ENCODE measurements at regions not wholly inside any gene's neighbourhood (a gene's known extent, or its start where the extent isn't known, plus 50 kb on each side); places are given as distances from the start of the nearest gene placed in this dataset.
"Not testable (repeated sequence)": the region's sequence is repeated elsewhere in the genome, so short reads cannot be mapped to it uniquely, and the experiment has no call there.

- H2AFZ ChIP-seq (ENCODE audit: low read length, unreplicated experiment) = no peak overlapping the region
- no peaks in the 10 kb centered on the region for H3K79me2 ChIP-seq (ENCODE audit: control insufficient read depth, insufficient read depth, low read length, unreplicated experiment)
- H3K27me3 ChIP-seq (ENCODE audit: insufficient read depth, low read length) = no peaks in the 10 kb centered on the region; the same call in 1 of the 2 replicates
- no peaks in the 10 kb centered on the region for H3K36me3 ChIP-seq (ENCODE audit: insufficient read depth, low read length)
- no peaks in the 10 kb centered on the region for H3K4me1 ChIP-seq (ENCODE audit: control insufficient read depth, insufficient read depth, low read length, unreplicated experiment)
- no peak overlapping the region for H3K4me3 ChIP-seq (ENCODE audit: low read depth, low read length)
- H3K27ac ChIP-seq (ENCODE audit: low read depth, low read length) = no peak overlapping the region
Observed at GRCh38 chr5:13212886-13213285, 731.6 kb downstream of the DNAH5 start.

GRCh38 chr5:13211064-13211463 lies 733.4 kb downstream of the DNAH5 start:
- H3K79me2 ChIP-seq (ENCODE audit: control insufficient read depth, insufficient read depth, low read length, unreplicated experiment) = no peaks in the 10 kb centered on the region
- H3K27me3 ChIP-seq (ENCODE audit: insufficient read depth, low read length) = no peaks in the 10 kb centered on the region; the same call in 1 of the 2 replicates
- H3K4me3 ChIP-seq (ENCODE audit: low read depth, low read length) = no peak overlapping the region
- no peak overlapping the region for H3K27ac ChIP-seq (ENCODE audit: low read depth, low read length)
- no peaks in the 10 kb centered on the region for H3K36me3 ChIP-seq (ENCODE audit: insufficient read depth, low read length)
- H2AFZ ChIP-seq (ENCODE audit: low read length, unreplicated experiment) = no peak overlapping the region
- no peaks in the 10 kb centered on the region for H3K4me1 ChIP-seq (ENCODE audit: control insufficient read depth, insufficient read depth, low read length, unreplicated experiment)

GRCh38 chr5:13207112-13207511 lies 737.4 kb downstream of the DNAH5 start:
- H3K27ac ChIP-seq (ENCODE audit: low read depth, low read length) = no peak overlapping the region
- no peaks in the 10 kb centered on the region for H3K79me2 ChIP-seq (ENCODE audit: control insufficient read depth, insufficient read depth, low read length, unreplicated experiment)
- H3K4me3 ChIP-seq (ENCODE audit: low read depth, low read length) = no peak overlapping the region
- no peak overlapping the region for H2AFZ ChIP-seq (ENCODE audit: low read length, unreplicated experiment)
- no peaks in the 10 kb centered on the region for H3K27me3 ChIP-seq (ENCODE audit: insufficient read depth, low read length)
- no peaks in the 10 kb centered on the region for H3K36me3 ChIP-seq (ENCODE audit: insufficient read depth, low read length)
- H3K4me1 ChIP-seq (ENCODE audit: control insufficient read depth, insufficient read depth, low read length, unreplicated experiment) = no peaks in the 10 kb centered on the region

GRCh38 chr5:13201022-13201421 lies 743.5 kb downstream of the DNAH5 start:
- H3K4me1 ChIP-seq (ENCODE audit: control insufficient read depth, insufficient read depth, low read length, unreplicated experiment) = no peaks in the 10 kb centered on the region
- H3K79me2 ChIP-seq (ENCODE audit: control insufficient read depth, insufficient read depth, low read length, unreplicated experiment) = no peaks in the 10 kb centered on the region
- no peak overlapping the region for H3K4me3 ChIP-seq (ENCODE audit: low read depth, low read length)
- no peak overlapping the region for H2AFZ ChIP-seq (ENCODE audit: low read length, unreplicated experiment)
- H3K27me3 ChIP-seq (ENCODE audit: insufficient read depth, low read length) = no peaks in the 10 kb centered on the region
- no peak overlapping the region for H3K27ac ChIP-seq (ENCODE audit: low read depth, low read length)
- H3K36me3 ChIP-seq (ENCODE audit: insufficient read depth, low read length) = no peaks in the 10 kb centered on the region

- not testable (repeated sequence) for H3K27ac ChIP-seq (ENCODE audit: low read depth, low read length); H3K36me3 ChIP-seq (ENCODE audit: insufficient read depth, low read length); H3K4me1 ChIP-seq (ENCODE audit: control insufficient read depth, insufficient read depth, low read length, unreplicated experiment); H3K79me2 ChIP-seq (ENCODE audit: control insufficient read depth, insufficient read depth, low read length, unreplicated experiment); H3K4me3 ChIP-seq (ENCODE audit: low read depth, low read length); H3K27me3 ChIP-seq (ENCODE audit: insufficient read depth, low read length); H2AFZ ChIP-seq (ENCODE audit: low read length, unreplicated experiment)
Observed at GRCh38 chr5:13198226-13198625, 746.3 kb downstream of the DNAH5 start.

- no peaks in the 10 kb centered on the region for H3K27me3 ChIP-seq (ENCODE audit: insufficient read depth, low read length)
- H3K4me3 ChIP-seq (ENCODE audit: low read depth, low read length) = no peak overlapping the region
- H3K79me2 ChIP-seq (ENCODE audit: control insufficient read depth, insufficient read depth, low read length, unreplicated experiment) = no peaks in the 10 kb centered on the region
- no peak overlapping the region for H3K27ac ChIP-seq (ENCODE audit: low read depth, low read length)
- H2AFZ ChIP-seq (ENCODE audit: low read length, unreplicated experiment) = no peak overlapping the region
- H3K4me1 ChIP-seq (ENCODE audit: control insufficient read depth, insufficient read depth, low read length, unreplicated experiment) = no peaks in the 10 kb centered on the region
- no peaks in the 10 kb centered on the region for H3K36me3 ChIP-seq (ENCODE audit: insufficient read depth, low read length)
Observed at GRCh38 chr5:13189532-13189931, 755.0 kb downstream of the DNAH5 start.

- Histone ChIP-seq H3K4me3 (ENCODE audit: low read depth, low read length) (no peak overlapping the region), H3K27ac (ENCODE audit: low read depth, low read length) (no peak overlapping the region)
Observed at GRCh38 chr5:13188371-13188770, 756.1 kb downstream of the DNAH5 start.

GRCh38 chr5:13187186-13187585 lies 757.3 kb downstream of the DNAH5 start:
- Histone ChIP-seq H3K27ac (ENCODE audit: low read depth, low read length) (no peak overlapping the region), H3K4me1 (ENCODE audit: control insufficient read depth, insufficient read depth, low read length, unreplicated experiment) (no peaks in the 10 kb centered on the region), H2AFZ (ENCODE audit: low read length, unreplicated experiment) (no peak overlapping the region), H3K4me3 (ENCODE audit: low read depth, low read length) (no peak overlapping the region), H3K27me3 (ENCODE audit: insufficient read depth, low read length) (no peaks in the 10 kb centered on the region), H3K36me3 (ENCODE audit: insufficient read depth, low read length) (no peaks in the 10 kb centered on the region), H3K79me2 (ENCODE audit: control insufficient read depth, insufficient read depth, low read length, unreplicated experiment) (no peaks in the 10 kb centered on the region)

More at GRCh38 chr5:13188371-13188770, 756.1 kb downstream of the DNAH5 start:
- H2AFZ ChIP-seq (ENCODE audit: low read length, unreplicated experiment) = no peak overlapping the region
- no peaks in the 10 kb centered on the region for H3K4me1 ChIP-seq (ENCODE audit: control insufficient read depth, insufficient read depth, low read length, unreplicated experiment)
- H3K27me3 ChIP-seq (ENCODE audit: insufficient read depth, low read length) = no peaks in the 10 kb centered on the region
- H3K79me2 ChIP-seq (ENCODE audit: control insufficient read depth, insufficient read depth, low read length, unreplicated experiment) = no peaks in the 10 kb centered on the region
- no peaks in the 10 kb centered on the region for H3K36me3 ChIP-seq (ENCODE audit: insufficient read depth, low read length)

GRCh38 chr5:13186177-13186576 lies 758.3 kb downstream of the DNAH5 start:
- Histone ChIP-seq H3K27me3 (ENCODE audit: insufficient read depth, low read length) (no peaks in the 10 kb centered on the region), H3K36me3 (ENCODE audit: insufficient read depth, low read length) (no peaks in the 10 kb centered on the region), H2AFZ (ENCODE audit: low read length, unreplicated experiment) (no peak overlapping the region), H3K79me2 (ENCODE audit: control insufficient read depth, insufficient read depth, low read length, unreplicated experiment) (no peaks in the 10 kb centered on the region), H3K4me3 (ENCODE audit: low read depth, low read length) (no peak overlapping the region), H3K27ac (ENCODE audit: low read depth, low read length) (no peak overlapping the region), H3K4me1 (ENCODE audit: control insufficient read depth, insufficient read depth, low read length, unreplicated experiment) (no peaks in the 10 kb centered on the region)

- Histone ChIP-seq H3K4me1 (ENCODE audit: control insufficient read depth, insufficient read depth, low read length, unreplicated experiment) (no peaks in the 10 kb centered on the region), H3K27ac (ENCODE audit: low read depth, low read length) (no peak overlapping the region), H3K79me2 (ENCODE audit: control insufficient read depth, insufficient read depth, low read length, unreplicated experiment) (no peaks in the 10 kb centered on the region), H3K36me3 (ENCODE audit: insufficient read depth, low read length) (no peaks in the 10 kb centered on the region), H2AFZ (ENCODE audit: low read length, unreplicated experiment) (no peak overlapping the region), H3K4me3 (ENCODE audit: low read depth, low read length) (no peak overlapping the region), H3K27me3 (ENCODE audit: insufficient read depth, low read length) (no peaks in the 10 kb centered on the region)
Observed at GRCh38 chr5:13179407-13180087, 764.9 kb downstream of the DNAH5 start.

- H3K4me3 ChIP-seq (ENCODE audit: low read depth, low read length) = no peak overlapping the region
- no peaks in the 10 kb centered on the region for H3K27me3 ChIP-seq (ENCODE audit: insufficient read depth, low read length)
- H3K4me1 ChIP-seq (ENCODE audit: control insufficient read depth, insufficient read depth, low read length, unreplicated experiment) = no peaks in the 10 kb centered on the region
- no peaks in the 10 kb centered on the region for H3K36me3 ChIP-seq (ENCODE audit: insufficient read depth, low read length)
- H3K27ac ChIP-seq (ENCODE audit: low read depth, low read length) = no peak overlapping the region
- H2AFZ ChIP-seq (ENCODE audit: low read length, unreplicated experiment) = no peak overlapping the region
- H3K79me2 ChIP-seq (ENCODE audit: control insufficient read depth, insufficient read depth, low read length, unreplicated experiment) = no peaks in the 10 kb centered on the region
Observed at GRCh38 chr5:13143630-13144029, 800.9 kb downstream of the DNAH5 start.

Measured in ACC112 (cell line).